PC-3 (cell line): ENCODE measurements at regions not wholly inside any gene's neighbourhood (a gene's known extent, or its start where the extent isn't known, plus 50 kb on each side); places are given as distances from the start of the nearest gene placed in this dataset.

Experiments
- ATAC-seq: fragments of 200-7000 bp; cut with Tn5 transposase; 2 replicates; pipeline ENCODE4 v1.9.1; 2020; ENCODE audit warnings: mild to moderate bottlenecking, moderate library complexity
- BruUV-seq: library from RNA; stranded (reverse); fragments of 400-500 nt; replicated peaks from 2 replicates; lab custom pipeline; 2021; lab: Mats Ljungman, UMichigan
- CTCF ChIA-PET: fragments of 300-600 bp; sonication (Branson Sonifier 250); formaldehyde crosslinking; loops from one replicate; lab custom pipeline; 2022; ENCODE audit warnings: antibody characterized with exemption; lab: Charles Lee
- POLR2A ChIA-PET: fragments of 300-600 bp; sonication (Branson Sonifier 250); formaldehyde crosslinking; loops from one replicate; lab custom pipeline; 2022; ENCODE audit warnings: antibody characterized with exemption; ENCODE audit not compliant: unreplicated experiment; lab: Charles Lee
- DNase-seq: peaks from one replicate; pipeline ENCODE4 v3.0.0-alpha.2; 2015
- H2AFZ ChIP-seq: fragments of 300-600 bp; sonication (generic); 2 replicates; pipeline ENCODE4 v1.6.0; 2016; ENCODE audit warnings: antibody characterized with exemption, low read length
- H3F3A ChIP-seq: fragments of 300-600 bp; sonication (generic); one replicate; pipeline ENCODE4 v1.6.0; 2017; ENCODE audit warnings: antibody characterized with exemption, low read length, control low read depth, mild to moderate bottlenecking; ENCODE audit not compliant: unreplicated experiment
- H3K27ac ChIP-seq: fragments of 300-600 bp; sonication (generic); 2 replicates; pipeline ENCODE4 v1.5.1; 2016; ENCODE audit warnings: mild to moderate bottlenecking, low read length
- H3K27me3 ChIP-seq: fragments of 300-600 bp; sonication (generic); 2 replicates; pipeline ENCODE4 v1.6.1; 2016; ENCODE audit warnings: low read length, mixed read lengths
- H3K36me3 ChIP-seq: fragments of 300-600 bp; sonication (generic); 2 replicates; pipeline ENCODE4 v1.6.1; 2016; ENCODE audit warnings: low read depth, mixed run types, low read length, mixed read lengths
- H3K4me1 ChIP-seq: fragments of 300-600 bp; sonication (generic); 2 replicates; pipeline ENCODE4 v1.5.1; 2016; ENCODE audit warnings: low read length; ENCODE audit not compliant: insufficient read depth
- H3K4me2 ChIP-seq: fragments of 300-600 bp; sonication (generic); 2 replicates; pipeline ENCODE4 v1.6.0; 2016; ENCODE audit warnings: low read length
- H3K4me3 ChIP-seq: fragments of 300-600 bp; sonication (generic); 2 replicates; pipeline ENCODE4 v1.5.1; 2016; ENCODE audit warnings: mild to moderate bottlenecking, low read length, mixed read lengths
- H3K79me2 ChIP-seq: fragments of 300-600 bp; sonication (generic); 2 replicates; pipeline ENCODE4 v1.6.1; 2017; ENCODE audit warnings: low read length, mixed read lengths
- H3K9ac ChIP-seq: fragments of 300-600 bp; sonication (generic); 2 replicates; pipeline ENCODE4 v1.6.0; 2016; ENCODE audit warnings: mild to moderate bottlenecking, low read length
- H3K9me2 ChIP-seq: fragments of 300-600 bp; sonication (generic); replicated peaks from 2 replicates; pipeline ENCODE4 v1.6.1; 2016; ENCODE audit warnings: mixed run types, low read length, mixed read lengths
- H3K9me3 ChIP-seq: fragments of 300-600 bp; sonication (generic); 2 replicates; pipeline ENCODE4 v1.6.1; 2016; ENCODE audit warnings: low read length, mixed read lengths
- H4K20me1 ChIP-seq: fragments of 300-600 bp; sonication (generic); 2 replicates; pipeline ENCODE4 v1.6.1; 2016; ENCODE audit warnings: low read length, mixed read lengths
- EZH2 ChIP-seq: fragments of 300-600 bp; sonication (generic); IDR thresholded peaks from one replicate; pipeline ENCODE4 v1.6.1; 2017; ENCODE audit warnings: antibody characterized with exemption, mild to moderate bottlenecking, low read length; ENCODE audit not compliant: unreplicated experiment
- EZH2phosphoT487 ChIP-seq: fragments of 300-600 bp; sonication (generic); IDR thresholded peaks from 2 replicates; pipeline ENCODE4 v1.6.1; 2018; ENCODE audit warnings: mild to moderate bottlenecking, antibody characterized with exemption, low read length, borderline replicate concordance
- intact Hi-C: fragments of 100-400 bp; cut with micrococcal nuclease; formaldehyde crosslinking; loops from 2 replicates; pipeline ENCODE4 v1.9.0; 2023
- TF ChIP-seq, protein P1 (sequence below): fragments of 300-600 bp; sonication (generic); conservative IDR thresholded peaks from 2 replicates; pipeline ENCODE4 v1.5.1; 2017; ENCODE audit warnings: antibody characterized with exemption, low read depth, mild to moderate bottlenecking, low read length

DNA sequence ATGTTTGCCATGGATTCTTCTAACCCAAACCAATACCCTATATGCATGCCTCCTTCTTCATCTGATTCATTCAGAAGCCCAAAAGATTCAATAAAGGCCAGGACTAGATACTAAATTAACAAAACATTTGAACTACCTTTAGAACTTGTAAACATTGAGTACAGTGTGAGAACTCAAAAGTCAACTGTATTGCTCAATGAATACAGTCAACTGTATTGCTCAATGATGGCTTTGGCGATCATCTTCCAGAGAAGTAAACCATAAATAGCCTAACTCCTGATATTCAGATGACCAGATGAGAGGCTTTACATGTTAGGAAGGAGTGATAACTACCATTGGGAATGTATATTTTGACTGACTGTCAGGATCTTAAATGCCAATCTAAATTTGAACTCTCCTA is 206.5 kb upstream of the ITGA4 start:
- no peaks in the 10 kb centered on the region for H3K36me3 ChIP-seq
- DNase-seq = no peak
- no peaks in the 10 kb centered on the region for H3K4me1 ChIP-seq
- H3K9ac ChIP-seq = no peak overlapping the region
- ChIA-PET CTCF (no interaction called here), POLR2A (no interaction called here)
- H3F3A ChIP-seq = no peaks in the 10 kb centered on the region
- H3K27ac ChIP-seq = no peak overlapping the region
- no peaks in the 10 kb centered on the region for H3K9me2 ChIP-seq
- H3K9me3 ChIP-seq = no peaks in the 10 kb centered on the region
- H3K27me3 ChIP-seq = no peaks in the 10 kb centered on the region
- H3K79me2 ChIP-seq = no peaks in the 10 kb centered on the region
- BruUV-seq = no TSS peak
- TF ChIP-seq, protein P1, sequence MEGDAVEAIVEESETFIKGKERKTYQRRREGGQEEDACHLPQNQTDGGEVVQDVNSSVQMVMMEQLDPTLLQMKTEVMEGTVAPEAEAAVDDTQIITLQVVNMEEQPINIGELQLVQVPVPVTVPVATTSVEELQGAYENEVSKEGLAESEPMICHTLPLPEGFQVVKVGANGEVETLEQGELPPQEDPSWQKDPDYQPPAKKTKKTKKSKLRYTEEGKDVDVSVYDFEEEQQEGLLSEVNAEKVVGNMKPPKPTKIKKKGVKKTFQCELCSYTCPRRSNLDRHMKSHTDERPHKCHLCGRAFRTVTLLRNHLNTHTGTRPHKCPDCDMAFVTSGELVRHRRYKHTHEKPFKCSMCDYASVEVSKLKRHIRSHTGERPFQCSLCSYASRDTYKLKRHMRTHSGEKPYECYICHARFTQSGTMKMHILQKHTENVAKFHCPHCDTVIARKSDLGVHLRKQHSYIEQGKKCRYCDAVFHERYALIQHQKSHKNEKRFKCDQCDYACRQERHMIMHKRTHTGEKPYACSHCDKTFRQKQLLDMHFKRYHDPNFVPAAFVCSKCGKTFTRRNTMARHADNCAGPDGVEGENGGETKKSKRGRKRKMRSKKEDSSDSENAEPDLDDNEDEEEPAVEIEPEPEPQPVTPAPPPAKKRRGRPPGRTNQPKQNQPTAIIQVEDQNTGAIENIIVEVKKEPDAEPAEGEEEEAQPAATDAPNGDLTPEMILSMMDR = no peak
- TF ChIP-seq EZH2 (no peak), EZH2phosphoT487 (no peak)
- H4K20me1 ChIP-seq = no peaks in the 10 kb centered on the region
- no peak overlapping the region for H3K4me3 ChIP-seq
- H2AFZ ChIP-seq = no peak overlapping the region
- intact Hi-C loops = no loop called here
- H3K4me2 ChIP-seq = no peak overlapping the region
- ATAC-seq = no peak

GRCh38 chr2:181252262-181253148 is 204.7 kb upstream of the ITGA4 start:
- H3K4me1 ChIP-seq = no peaks in the 10 kb centered on the region
- H3K4me2 ChIP-seq = no peak overlapping the region
- no peak for DNase-seq
- no peaks in the 10 kb centered on the region for H3K9me3 ChIP-seq
- H3K36me3 ChIP-seq = no peaks in the 10 kb centered on the region
- no peaks in the 10 kb centered on the region for H3K79me2 ChIP-seq
- H3K4me3 ChIP-seq = no peak overlapping the region
- no peaks in the 10 kb centered on the region for H3K9me2 ChIP-seq
- no peak overlapping the region for H3K27ac ChIP-seq
- H3K9ac ChIP-seq = no peak overlapping the region
- POLR2A ChIA-PET = no interaction called here
- BruUV-seq = no TSS peak
- ATAC-seq = no peak
- no peak overlapping the region for H2AFZ ChIP-seq
- no peaks in the 10 kb centered on the region for H4K20me1 ChIP-seq
- H3F3A ChIP-seq = no peaks in the 10 kb centered on the region
- CTCF ChIA-PET = no interaction called here
- intact Hi-C loops = no loop called here
- H3K27me3 ChIP-seq = no peaks in the 10 kb centered on the region
- TF ChIP-seq EZH2phosphoT487 = no peak
- TF ChIP-seq, protein P1 = no peak
- TF ChIP-seq EZH2 = no peak

GRCh38 chr2:181253438-181253837 is 203.7 kb upstream of the ITGA4 start:
- H3K9ac ChIP-seq = no peak overlapping the region
- no peaks in the 10 kb centered on the region for H3K9me3 ChIP-seq
- no peak for TF ChIP-seq EZH2
- no peak for TF ChIP-seq EZH2phosphoT487
- TF ChIP-seq, protein P1 = no peak
- no peaks in the 10 kb centered on the region for H3K9me2 ChIP-seq
- H4K20me1 ChIP-seq = no peaks in the 10 kb centered on the region
- ATAC-seq = no peak
- intact Hi-C loops = no loop called here
- no peak overlapping the region for H3K4me2 ChIP-seq
- H3K27me3 ChIP-seq = no peaks in the 10 kb centered on the region
- POLR2A ChIA-PET = no interaction called here
- H3K4me3 ChIP-seq = no peak overlapping the region
- no TSS peak for BruUV-seq
- CTCF ChIA-PET = no interaction called here
- no peak overlapping the region for H2AFZ ChIP-seq
- no peaks in the 10 kb centered on the region for H3K79me2 ChIP-seq
- no peaks in the 10 kb centered on the region for H3K4me1 ChIP-seq
- no peaks in the 10 kb centered on the region for H3K36me3 ChIP-seq
- no peak overlapping the region for H3K27ac ChIP-seq
- no peak for DNase-seq
- H3F3A ChIP-seq = no peaks in the 10 kb centered on the region
